Adrenal gland (tissue), 9 donors: ENCODE measurements at regions not wholly inside any gene's neighbourhood (a gene's known extent, or its start where the extent isn't known, plus 50 kb on each side); places are given as distances from the start of the nearest gene placed in this dataset.
"Not testable (repeated sequence)": the region's sequence is repeated elsewhere in the genome, so short reads cannot be mapped to it uniquely, and the experiment has no call there.

ENCODE experiments used
- DNase-seq, 7 donors: peaks; one replicate each; pipeline ENCODE4 v3.0.0-alpha.2; 2019 to 2020
- H3K27ac ChIP-seq, 5 donors: fragments of 200-600 bp; sonication (generic) in 4 of 5; 1 replicate in 3 of 5; 2 replicates in 2 of 5; pipeline versions ENCODE4 v1.5.1 to v1.8.0; 2016 to 2020; ENCODE audit warnings: mild to moderate bottlenecking in 1 of 5
- H3K27me3 ChIP-seq: fragments of 200-600 bp; 2 replicates; pipeline ENCODE4 v1.8.0; 2021
- H3K36me3 ChIP-seq, 2 donors: fragments of 200-600 bp; replicated peaks in 1 of 2; 1 replicate in 1 of 2; 2 replicates in 1 of 2; pipeline versions ENCODE4 v1.5.1 to v1.8.0; 2018 to 2022
- H3K4me1 ChIP-seq, 2 donors: fragments of 200-600 bp; replicated peaks in 1 of 2; 1 replicate in 1 of 2; 2 replicates in 1 of 2; pipeline versions ENCODE4 v1.5.1 to v1.8.0; 2018 to 2021
- H3K4me3 ChIP-seq, 4 donors: fragments of 200-600 bp; sonication (generic) in 3 of 4; one replicate each; pipeline ENCODE4 v1.5.1; 2016 to 2018
- H3K9me3 ChIP-seq, 3 donors: fragments of 200-600 bp; sonication (generic) in 1 of 3; replicated peaks in 1 of 3; 1 replicate in 2 of 3; 2 replicates in 1 of 3; pipeline versions ENCODE4 v1.5.1 to v1.8.0; 2016 to 2021
- POLR2A ChIP-seq, 2 donors: fragments of 450-650 bp; IDR thresholded peaks; one replicate each; pipeline ENCODE4 v1.6.1; 2017; ENCODE audit warnings: antibody characterized with exemption in 2 of 2, mild to moderate bottlenecking in 2 of 2, moderate library complexity in 1 of 2
- WGBS, 4 donors: extraction: QIAGEN DNeasy Blood & Tissue Kit in 2 of 4; methylation state at CpG; one replicate each; pipeline versions ENCODE4 v1.1.5 to v1.1.7; 2013 to 2017; 5-methylcytosine and 5-hydroxymethylcytosine counted together
- intact Hi-C, 2 donors: fragments of 100-400 bp; cut with DNase I; formaldehyde crosslinking; loops; one replicate each; pipeline versions ENCODE4 v1.14.1 to v1.15.0; 2022 to 2023
- TF ChIP-seq, protein P1 (sequence below), 6 experiments: fragments of 450-650 bp in 4 of 6; fragments of 200-600 bp in 2 of 6; sonication (generic) in 1 of 6; IDR thresholded peaks; 1 replicate in 5 of 6; 2 replicates in 1 of 6; pipeline versions ENCODE4 v1.5.1 to v1.8.0; 2016 to 2021; ENCODE audit warnings: antibody characterized with exemption in 6 of 6, mild to moderate bottlenecking in 2 of 6, moderate library complexity in 1 of 6
- donor health status: healthy with polysubstance abuse.
- donor health status: Bipolar disorder and iron deficiency.
- donor health status: DM: yes; HTN: yes; CAD: no.
- donor health status: DM: no; HTN: no; CAD: no.
- donor health status: DM: no; HTN: no; CAD: no.

DNA sequence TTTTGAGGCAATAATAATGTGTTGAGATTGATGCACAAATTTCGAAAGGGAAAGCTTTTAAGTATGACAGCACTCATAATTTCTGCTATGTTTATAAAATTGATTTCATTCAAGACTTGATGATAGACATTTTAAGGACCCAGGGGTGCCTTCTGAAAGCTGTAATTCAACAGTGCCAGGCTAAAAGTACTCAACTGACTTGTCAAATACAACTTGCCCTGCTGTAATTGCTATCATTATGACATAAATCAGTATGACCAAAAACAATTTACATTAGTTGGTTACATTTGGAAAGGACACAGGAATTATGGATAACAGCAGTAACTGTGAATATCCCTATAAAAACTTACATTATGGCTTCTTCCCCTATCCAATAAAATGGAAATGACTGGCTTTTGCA is 178.9 kb downstream of the MMUT start:
- Histone ChIP-seq H3K27ac (no peak overlapping the region), H3K27me3 (no peaks in the 10 kb centered on the region), H3K4me1 (no peaks in the 10 kb centered on the region), H3K9me3 (no peaks in the 10 kb centered on the region), H3K36me3 (no peaks in the 10 kb centered on the region), H3K4me3 (no peak overlapping the region)
- no peak for DNase-seq
- intact Hi-C loops: no loop called here
- no peak for TF ChIP-seq POLR2A (IDR thresholded peaks at IDR 0.05)
- TF ChIP-seq, protein P1, sequence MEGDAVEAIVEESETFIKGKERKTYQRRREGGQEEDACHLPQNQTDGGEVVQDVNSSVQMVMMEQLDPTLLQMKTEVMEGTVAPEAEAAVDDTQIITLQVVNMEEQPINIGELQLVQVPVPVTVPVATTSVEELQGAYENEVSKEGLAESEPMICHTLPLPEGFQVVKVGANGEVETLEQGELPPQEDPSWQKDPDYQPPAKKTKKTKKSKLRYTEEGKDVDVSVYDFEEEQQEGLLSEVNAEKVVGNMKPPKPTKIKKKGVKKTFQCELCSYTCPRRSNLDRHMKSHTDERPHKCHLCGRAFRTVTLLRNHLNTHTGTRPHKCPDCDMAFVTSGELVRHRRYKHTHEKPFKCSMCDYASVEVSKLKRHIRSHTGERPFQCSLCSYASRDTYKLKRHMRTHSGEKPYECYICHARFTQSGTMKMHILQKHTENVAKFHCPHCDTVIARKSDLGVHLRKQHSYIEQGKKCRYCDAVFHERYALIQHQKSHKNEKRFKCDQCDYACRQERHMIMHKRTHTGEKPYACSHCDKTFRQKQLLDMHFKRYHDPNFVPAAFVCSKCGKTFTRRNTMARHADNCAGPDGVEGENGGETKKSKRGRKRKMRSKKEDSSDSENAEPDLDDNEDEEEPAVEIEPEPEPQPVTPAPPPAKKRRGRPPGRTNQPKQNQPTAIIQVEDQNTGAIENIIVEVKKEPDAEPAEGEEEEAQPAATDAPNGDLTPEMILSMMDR (IDR thresholded peaks at IDR 0.05): no peak
- 33 to 60% (median 39%) methylated on average over 1 of the region's 1 CpG for WGBS, 4 donors

DNA sequence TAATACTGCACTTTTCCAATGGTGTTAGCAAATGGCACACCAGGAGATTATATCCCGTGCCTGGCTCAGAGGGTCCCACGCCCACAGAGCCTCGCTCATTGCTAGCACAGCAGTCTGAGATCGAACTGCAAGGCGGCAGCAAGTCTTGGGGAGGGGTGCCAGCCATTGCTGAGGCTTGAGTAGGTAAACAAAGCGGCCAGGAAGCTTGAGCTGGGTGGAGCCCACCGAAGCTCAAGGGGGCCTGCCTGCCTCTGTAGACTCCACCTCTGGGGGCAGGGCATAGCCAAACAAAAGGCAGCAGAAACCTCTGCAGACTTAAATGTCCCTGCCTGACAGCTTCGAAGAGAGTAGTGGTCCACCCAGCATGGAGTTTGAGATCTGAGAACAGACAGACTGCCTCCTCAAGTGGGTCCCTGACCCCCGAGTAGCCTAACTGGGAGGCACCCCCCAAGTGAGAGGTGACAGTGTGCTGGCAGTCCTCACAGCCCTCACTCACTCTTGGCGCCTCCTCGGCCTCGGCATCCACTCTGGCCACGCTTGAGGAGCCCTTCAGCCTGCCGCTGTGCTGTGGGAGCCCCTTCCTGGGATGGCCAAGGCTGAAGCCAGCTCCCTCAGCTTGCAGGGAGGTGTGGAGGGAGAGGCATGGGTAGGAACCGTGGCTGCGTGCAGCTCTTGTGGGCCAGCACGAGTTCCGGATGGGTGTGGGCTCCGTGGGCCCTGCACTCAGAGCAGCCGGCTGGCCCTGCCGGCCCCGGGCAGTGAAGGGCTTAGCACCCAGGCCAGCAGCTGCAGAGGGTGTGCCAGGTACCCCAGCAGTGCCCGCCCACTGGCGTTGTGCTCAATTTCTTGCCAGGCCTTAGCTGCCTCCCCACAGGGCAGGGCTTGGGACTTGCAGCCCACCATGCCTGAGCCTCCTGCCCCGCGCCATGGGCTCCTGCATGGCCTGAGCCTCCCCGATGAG is 188.0 kb downstream of the MMUT start:
- H3K9me3 ChIP-seq, H3K27me3 ChIP-seq, H3K27ac ChIP-seq, H3K36me3 ChIP-seq, H3K4me3 ChIP-seq, intact Hi-C loops, DNase-seq, H3K4me1 ChIP-seq: not testable (repeated sequence)
- 74 to 86% (median 80%) methylated on average over 15 to 27 of the region's 27 CpGs for WGBS, 4 donors

DNA sequence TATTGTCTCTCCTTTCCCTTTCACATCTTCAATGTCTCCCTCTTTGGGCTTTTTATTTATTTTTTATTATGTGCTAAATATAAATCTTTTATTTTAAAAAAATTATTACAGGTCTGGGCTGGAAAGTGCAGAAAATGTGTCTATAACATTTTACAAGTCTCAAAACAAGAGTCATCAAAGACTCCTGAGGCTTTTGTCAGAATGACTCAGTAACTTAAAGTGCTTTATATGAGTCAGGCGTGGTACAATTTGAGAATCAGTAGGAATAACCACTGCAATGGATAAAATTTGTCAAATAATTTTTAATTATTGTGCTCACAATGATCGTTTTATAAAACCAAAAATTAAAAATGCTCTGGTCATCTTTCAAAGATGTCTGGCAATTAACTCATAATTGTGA is 193.9 kb downstream of the MMUT start:
- DNase-seq: no peak
- Histone ChIP-seq H3K9me3 (no peaks in the 10 kb centered on the region), H3K4me1 (no peaks in the 10 kb centered on the region), H3K27me3 (no peaks in the 10 kb centered on the region), H3K27ac (no peak overlapping the region), H3K4me3 (no peak overlapping the region), H3K36me3 (no peaks in the 10 kb centered on the region)
- 30 to 54% (median 35%) methylated on average over 2 of the region's 2 CpGs for WGBS, 4 donors
- no peak for TF ChIP-seq POLR2A (IDR thresholded peaks at IDR 0.05)
- TF ChIP-seq, protein P1 (IDR thresholded peaks at IDR 0.05): no peak
- intact Hi-C loops: no loop called here

DNA sequence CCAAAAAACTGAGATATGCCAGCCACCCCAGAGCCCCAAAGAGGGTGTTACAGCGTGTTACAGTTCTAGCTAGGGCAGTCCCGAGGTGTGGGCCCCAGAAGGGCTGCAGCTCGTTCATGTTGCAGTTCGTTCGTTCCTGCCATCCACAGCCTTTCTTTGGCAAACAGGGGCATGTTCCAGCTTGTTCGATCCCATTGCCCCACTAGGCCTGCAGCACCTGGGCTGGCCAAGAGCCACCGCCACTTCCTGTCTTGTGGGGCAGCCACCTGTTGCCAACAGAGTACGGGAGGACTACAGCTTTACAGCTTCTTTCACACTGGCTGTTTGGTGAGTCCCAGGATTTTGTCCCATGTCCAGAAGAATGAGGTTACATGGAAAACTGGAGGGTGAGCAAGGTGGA is 198.1 kb downstream of the MMUT start:
- no peaks in the 10 kb centered on the region for H3K36me3 ChIP-seq
- no peak for DNase-seq
- 80 to 87% (median 85%) methylated on average over 5 to 8 of the region's 8 CpGs for WGBS, 4 donors
- TF ChIP-seq POLR2A (IDR thresholded peaks at IDR 0.05): no peak
- TF ChIP-seq, protein P1 (IDR thresholded peaks at IDR 0.05): no peak
- H3K4me3 ChIP-seq: no peak overlapping the region
- H3K9me3 ChIP-seq: no peaks in the 10 kb centered on the region
- H3K27me3 ChIP-seq: no peaks in the 10 kb centered on the region
- intact Hi-C loops: no loop called here
- no peak overlapping the region for H3K27ac ChIP-seq
- no peaks in the 10 kb centered on the region for H3K4me1 ChIP-seq

DNA sequence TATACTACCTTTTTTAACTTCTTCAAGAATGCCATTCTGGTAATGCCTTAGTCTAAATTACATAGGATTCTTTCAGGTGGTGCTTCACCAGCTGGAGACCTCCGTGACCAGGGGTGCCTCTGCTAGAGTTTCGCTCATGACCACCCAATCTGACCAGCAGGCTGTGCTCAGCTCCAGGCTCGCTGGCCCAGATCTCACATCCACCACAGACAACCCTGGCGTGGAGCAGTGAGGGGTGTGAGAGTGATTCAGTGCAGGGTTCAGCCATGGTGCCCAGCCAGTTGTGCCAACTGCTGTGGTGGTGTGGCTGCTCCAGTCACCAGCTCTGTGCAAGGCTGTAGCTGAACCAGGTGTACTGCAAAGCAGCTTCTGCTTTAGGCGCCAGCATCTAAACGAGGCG is 198.6 kb downstream of the MMUT start:
- TF ChIP-seq POLR2A (IDR thresholded peaks at IDR 0.05): no peak
- TF ChIP-seq, protein P1 (IDR thresholded peaks at IDR 0.05): no peak
- intact Hi-C loops: no loop called here
- 70 to 89% (median 80%) methylated on average over 6 to 7 of the region's 7 CpGs for WGBS, 4 donors

More for the DNA sequence above, 198.6 kb downstream of the MMUT start:
- Histone ChIP-seq H3K27ac (no peak overlapping the region), H3K4me1 (no peaks in the 10 kb centered on the region), H3K9me3 (no peaks in the 10 kb centered on the region), H3K27me3 (no peaks in the 10 kb centered on the region), H3K36me3 (no peaks in the 10 kb centered on the region), H3K4me3 (no peak overlapping the region)
- DNase-seq: no peak
